Right atrium auricular region (tissue), 2 donors: ENCODE measurements at regions not wholly inside any gene's neighbourhood (a gene's known extent, or its start where the extent isn't known, plus 50 kb on each side); places are given as distances from the start of the nearest gene placed in this dataset.

Source experiments
- DNase-seq: peaks from one replicate; pipeline ENCODE4 v3.0.0-alpha.2; 2019; ENCODE audit warnings: low spot score
- H3K27ac ChIP-seq, 2 donors: fragments of 200-600 bp; sonication (generic); 1 replicate in 1 of 2; 2 replicates in 1 of 2; pipeline ENCODE4 v1.5.1; 2016 to 2019
- H3K27me3 ChIP-seq, 2 donors: fragments of 200-600 bp; sonication (generic); one replicate each; pipeline versions ENCODE4 v1.5.1 to v1.6.0; 2017 to 2019
- H3K36me3 ChIP-seq: fragments of 200-600 bp; sonication (generic); one replicate; pipeline ENCODE4 v1.5.1; 2016
- H3K4me1 ChIP-seq, 2 donors: fragments of 200-600 bp; sonication (generic); one replicate each; pipeline versions ENCODE4 v1.5.1 to v1.6.0; 2017 to 2019
- H3K4me3 ChIP-seq, 2 donors: fragments of 200-600 bp; sonication (generic); 1 replicate in 1 of 2; 2 replicates in 1 of 2; pipeline ENCODE4 v1.5.1; 2017 to 2019; ENCODE audit warnings: mild to moderate bottlenecking in 1 of 2, moderate library complexity in 1 of 2
- H3K9me3 ChIP-seq, 2 donors: fragments of 200-600 bp; sonication (generic); one replicate each; pipeline ENCODE4 v1.5.1; 2019
- CTCF ChIP-seq, 2 donors: fragments of 200-600 bp; sonication (generic); IDR thresholded peaks; one replicate each; pipeline ENCODE4 v1.5.1; 2019; ENCODE audit warnings: antibody characterized with exemption in 2 of 2

DNA sequence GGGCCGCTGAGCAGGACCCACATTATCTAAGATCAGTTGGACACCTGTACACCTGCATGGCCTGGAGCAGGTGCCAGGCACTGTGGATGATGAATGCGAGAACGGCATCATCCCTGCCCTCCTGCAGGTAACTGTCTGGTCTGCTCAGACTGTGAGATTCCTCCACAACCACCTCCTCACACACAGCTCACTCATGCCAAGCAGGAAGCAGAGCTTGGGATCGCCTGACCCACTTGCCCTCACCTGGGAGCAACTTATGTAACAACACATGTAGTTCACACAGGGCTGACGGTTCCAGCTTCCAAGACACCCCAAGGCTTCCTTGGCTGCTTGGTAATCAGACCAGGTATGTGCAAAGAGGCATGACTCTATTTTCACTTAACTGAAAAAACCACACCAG is 359.2 kb downstream of the PREX1 start:
- Histone ChIP-seq H3K9me3 (no peaks in the 10 kb centered on the region), H3K4me3 (no peak overlapping the region), H3K4me1 (peaks cover 0 to 2% of the 10 kb centered on the region in 2 donors), H3K27ac (no peak overlapping the region), H3K27me3 (no peaks in the 10 kb centered on the region), H3K36me3 (no peaks in the 10 kb centered on the region)
- no peak for TF ChIP-seq CTCF (IDR thresholded peaks at IDR 0.05)
- DNase-seq, result no peak

DNA sequence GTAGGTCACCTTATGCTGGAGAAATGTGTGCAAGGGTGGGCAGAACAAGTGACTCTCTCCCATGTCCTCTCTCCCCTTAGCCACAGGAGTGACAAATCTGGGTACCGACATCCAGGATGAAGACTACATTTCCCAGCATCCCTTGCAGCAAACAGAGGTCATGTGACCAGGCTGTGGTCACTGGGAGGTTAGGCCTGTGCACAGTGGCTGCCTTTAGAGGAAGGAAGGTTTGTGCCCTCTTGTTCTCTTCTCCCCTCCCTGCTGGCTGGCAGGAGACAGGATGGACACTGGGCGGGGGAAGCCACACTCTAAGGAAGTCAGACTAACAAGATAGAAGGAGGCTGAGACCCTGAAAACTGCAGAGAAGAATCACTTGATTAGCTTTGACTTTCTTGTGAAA is 360.2 kb downstream of the PREX1 start:
- no peak for TF ChIP-seq CTCF (IDR thresholded peaks at IDR 0.05)
- Histone ChIP-seq H3K9me3 (no peaks in the 10 kb centered on the region), H3K27ac (no peak overlapping the region), H3K27me3 (no peaks in the 10 kb centered on the region), H3K4me1 (peaks cover 0 to 8% of the 10 kb centered on the region in 2 donors), H3K36me3 (no peaks in the 10 kb centered on the region), H3K4me3 (no peak overlapping the region)
- no peak for DNase-seq

- Histone ChIP-seq H3K4me3 (no peak overlapping the region), H3K27me3 (no peaks in the 10 kb centered on the region), H3K4me1 (peaks cover 0 to 8% of the 10 kb centered on the region in 2 donors), H3K36me3 (no peaks in the 10 kb centered on the region), H3K27ac (no peak overlapping the region), H3K9me3 (no peaks in the 10 kb centered on the region)
- no peak for TF ChIP-seq CTCF (IDR thresholded peaks at IDR 0.05)
- DNase-seq, result no peak
These were observed 362.5 kb downstream of the PREX1 start for GRCh38 chr20:48465271-48465670.

- H3K4me1 ChIP-seq, result peaks cover 0 to 8% of the 10 kb centered on the region in 2 donors
- H3K27ac ChIP-seq, result no peak overlapping the region
- H3K36me3 ChIP-seq, result no peaks in the 10 kb centered on the region
- TF ChIP-seq CTCF (IDR thresholded peaks at IDR 0.05), result no peak
- no peaks in the 10 kb centered on the region for H3K27me3 ChIP-seq
- no peak overlapping the region for H3K4me3 ChIP-seq
- H3K9me3 ChIP-seq, result no peaks in the 10 kb centered on the region
- no peak for DNase-seq
These were observed 363.9 kb downstream of the PREX1 start for GRCh38 chr20:48463916-48464315.

GRCh38 chr20:48463096-48463720 is 364.6 kb downstream of the PREX1 start:
- Histone ChIP-seq H3K27ac (no peak overlapping the region), H3K9me3 (no peaks in the 10 kb centered on the region), H3K36me3 (no peaks in the 10 kb centered on the region), H3K4me1 (peaks cover 0 to 8% of the 10 kb centered on the region in 2 donors), H3K27me3 (no peaks in the 10 kb centered on the region), H3K4me3 (no peak overlapping the region)
- DNase-seq, result no peak
- no peak for TF ChIP-seq CTCF (IDR thresholded peaks at IDR 0.05)

DNA sequence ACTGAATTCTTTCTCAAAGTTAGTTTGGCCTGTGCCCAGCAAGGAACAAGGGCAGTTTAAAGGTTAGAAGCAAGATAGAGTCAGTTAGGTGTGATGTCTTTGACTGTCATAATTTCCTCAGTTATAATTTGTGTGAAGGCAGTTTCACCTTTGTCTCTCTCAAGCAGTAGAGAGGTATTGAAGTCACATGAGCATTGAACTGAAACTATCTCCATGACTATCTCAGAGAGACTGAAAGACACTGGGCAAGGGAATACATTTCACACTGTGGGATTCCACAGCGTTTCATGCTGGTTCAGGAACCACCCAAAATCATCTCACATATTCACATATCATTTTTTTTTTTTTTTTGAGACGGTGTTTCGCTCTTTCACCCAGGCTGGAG is 366.1 kb downstream of the PREX1 start:
- no peaks in the 10 kb centered on the region for H3K27me3 ChIP-seq
- no peak overlapping the region for H3K27ac ChIP-seq
- H3K9me3 ChIP-seq, result no peaks in the 10 kb centered on the region
- TF ChIP-seq CTCF (IDR thresholded peaks at IDR 0.05), result no peak
- H3K4me3 ChIP-seq, result no peak overlapping the region
- no peak for DNase-seq
- H3K36me3 ChIP-seq, result no peaks in the 10 kb centered on the region
- H3K4me1 ChIP-seq, result peaks cover 0 to 8% of the 10 kb centered on the region in 2 donors
